ENCODE measurements at regions not wholly inside any gene's neighbourhood (a gene's known extent, or its start where the extent isn't known, plus 50 kb on each side); places are given as distances from the start of the nearest gene placed in this dataset.

GRCh38 chr3:20673866-20674265, 487.9 kb upstream of the SGO1 start:
- TF ChIP-seq CTCF (conservative IDR thresholded peaks at IDR 0.05 in 1 of 2, IDR thresholded peaks at IDR 0.05 in 1 of 2; ENCODE audit: low read depth in 1 of 2, low read length in 2 of 2) (no peak), EZH2 (IDR thresholded peaks at IDR 0.05; ENCODE audit: low read length, missing control alignments) (no peak)

All from fibroblast of lung (primary cell).